Keratinocyte (primary cell): ENCODE measurements at regions not wholly inside any gene's neighbourhood (a gene's known extent, or its start where the extent isn't known, plus 50 kb on each side); places are given as distances from the start of the nearest gene placed in this dataset.
A peak's percentile ranks its signal among the peaks of the same experiment; 100 is the strongest.

Source experiments
- DNase-seq: peaks from one replicate; pipeline ENCODE4 v3.0.0-alpha.2; 2011; ENCODE audit warnings: low read depth, missing footprints, low spot score
- FAIRE-seq: peaks from 2 replicates; lab custom pipeline; 2011; peaks lifted over from hg19 to GRCh38; lab: Jason Lieb, UNC
- H2AFZ ChIP-seq: 2 replicates; pipeline ENCODE4 v1.6.0; 2012; ENCODE audit warnings: low read length, control low read depth, inconsistent platforms; ENCODE audit not compliant: control insufficient read depth
- H3K27ac ChIP-seq: 2 replicates; pipeline ENCODE4 v1.5.1; 2011; ENCODE audit warnings: low read length; ENCODE audit not compliant: control insufficient read depth, insufficient read depth
- H3K27me3 ChIP-seq: 3 replicates; pipeline ENCODE4 v1.6.0; 2011; ENCODE audit warnings: low read length; ENCODE audit not compliant: control insufficient read depth, insufficient read depth; ENCODE audit errors: extremely low read depth
- H3K36me3 ChIP-seq, 2 experiments: 2 replicates in 1 of 2; 3 replicates in 1 of 2; pipeline ENCODE4 v1.5.1; 2011; ENCODE audit warnings: low read length in 2 of 2, mild to moderate bottlenecking in 1 of 2; ENCODE audit not compliant: control insufficient read depth in 2 of 2, insufficient read depth in 2 of 2; ENCODE audit errors: extremely low read depth in 1 of 2
- H3K4me1 ChIP-seq: 3 replicates; pipeline ENCODE4 v1.5.1; 2011; ENCODE audit warnings: low read length; ENCODE audit not compliant: control insufficient read depth, insufficient read depth; ENCODE audit errors: extremely low read depth
- H3K4me2 ChIP-seq: 3 replicates; pipeline ENCODE4 v1.6.0; 2011; ENCODE audit warnings: low read depth, low read length; ENCODE audit not compliant: control insufficient read depth, insufficient read depth; ENCODE audit errors: extremely low read depth
- H3K4me3 ChIP-seq, 3 experiments: fragments of 200-600 bp in 1 of 3; sonication (generic) in 1 of 3; 2 replicates in 2 of 3; 3 replicates in 1 of 3; pipeline ENCODE4 v1.5.1; 2011 to 2016; ENCODE audit warnings: low read length in 3 of 3, mild to moderate bottlenecking in 3 of 3, control low read depth in 2 of 3, inconsistent platforms in 1 of 3, low read depth in 1 of 3, mixed read lengths in 1 of 3, mixed run types in 1 of 3, moderate library complexity in 1 of 3; ENCODE audit not compliant: control insufficient read depth in 2 of 3, insufficient read depth in 2 of 3; ENCODE audit errors: extremely low read depth in 1 of 3
- H3K79me2 ChIP-seq: 2 replicates; pipeline ENCODE4 v1.6.0; 2012; ENCODE audit warnings: low read length; ENCODE audit not compliant: control insufficient read depth, insufficient read depth
- H3K9ac ChIP-seq: 3 replicates; pipeline ENCODE4 v1.6.0; 2011; ENCODE audit warnings: low read length; ENCODE audit not compliant: control insufficient read depth, insufficient read depth; ENCODE audit errors: extremely low read depth
- H3K9me1 ChIP-seq: 3 replicates; pipeline ENCODE4 v1.6.0; 2011; ENCODE audit warnings: low read length; ENCODE audit not compliant: control insufficient read depth, insufficient read depth; ENCODE audit errors: extremely low read depth
- H3K9me3 ChIP-seq: 2 replicates; pipeline ENCODE4 v1.5.1; 2012; ENCODE audit warnings: low read depth, low read length; ENCODE audit not compliant: control insufficient read depth
- H4K20me1 ChIP-seq: 3 replicates; pipeline ENCODE4 v1.6.0; 2011; ENCODE audit warnings: low read length; ENCODE audit not compliant: control insufficient read depth, insufficient read depth; ENCODE audit errors: extremely low read depth
- EZH2 ChIP-seq: IDR thresholded peaks from one replicate; pipeline ENCODE4 v1.6.1; 2012; ENCODE audit warnings: inconsistent platforms, mild to moderate bottlenecking, low read length, moderate library complexity
- dilution Hi-C: fragments of 300-500 bp; cut with MboI; formaldehyde crosslinking; loops from one replicate; pipeline ENCODE4 v1.7.0; 2020; ENCODE audit warnings: low sequenced_read_pairs; ENCODE audit not compliant: extremely low pct_ligation_motif_present
- TF ChIP-seq, protein P1 (sequence below), 3 experiments: IDR thresholded peaks in 1 of 3; conservative IDR thresholded peaks in 1 of 3; optimal IDR thresholded peaks in 1 of 3; 2 replicates in 2 of 3; 3 replicates in 1 of 3; pipeline versions ENCODE3 to v1.5.1; 2011; ENCODE audit warnings: low read length in 3 of 3, mild to moderate bottlenecking in 3 of 3, moderate library complexity in 2 of 3, control low read depth in 1 of 3, inconsistent platforms in 1 of 3; ENCODE audit not compliant: insufficient read depth in 2 of 3; ENCODE audit errors: extremely low read depth in 1 of 3

DNA sequence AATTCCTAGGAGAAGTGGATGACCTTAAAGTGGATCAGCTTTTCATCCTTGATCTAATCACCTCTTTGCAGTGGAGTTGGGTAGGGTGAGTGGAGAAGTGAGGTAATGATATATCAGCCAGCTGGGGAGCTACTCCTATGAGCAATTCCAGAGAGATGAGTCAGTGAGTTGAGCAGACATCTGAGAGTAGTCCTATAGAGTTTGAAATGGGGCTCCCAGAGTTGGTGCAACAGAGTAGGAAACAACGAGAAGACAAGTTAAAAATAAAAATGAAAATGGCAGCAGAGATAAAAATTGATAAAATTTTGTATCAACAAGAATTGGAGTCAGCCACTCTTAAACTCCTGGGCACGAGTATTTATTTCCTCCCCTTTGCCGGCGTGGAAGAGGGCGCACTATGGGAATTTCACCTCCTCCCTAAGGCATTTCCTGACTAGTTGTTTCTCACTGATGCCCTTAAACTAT is 150.8 kb upstream of the DPH6 start:
- Histone ChIP-seq H3K27ac (no peak overlapping the region), H3K4me3 (no peak overlapping the region), H3K36me3 (no peaks in the 10 kb centered on the region), H3K9ac (no peak overlapping the region), H2AFZ (no peak overlapping the region), H3K9me1 (no peaks in the 10 kb centered on the region), H4K20me1 (no peaks in the 10 kb centered on the region), H3K79me2 (no peaks in the 10 kb centered on the region), H3K4me1 (peaks cover 32% of the 10 kb centered on the region), H3K4me2 (peak overlapping the region; percentile 6), H3K27me3 (no peaks in the 10 kb centered on the region), H3K9me3 (no peaks in the 10 kb centered on the region)
- peak; percentile 79 for FAIRE-seq
- TF ChIP-seq, protein P1, sequence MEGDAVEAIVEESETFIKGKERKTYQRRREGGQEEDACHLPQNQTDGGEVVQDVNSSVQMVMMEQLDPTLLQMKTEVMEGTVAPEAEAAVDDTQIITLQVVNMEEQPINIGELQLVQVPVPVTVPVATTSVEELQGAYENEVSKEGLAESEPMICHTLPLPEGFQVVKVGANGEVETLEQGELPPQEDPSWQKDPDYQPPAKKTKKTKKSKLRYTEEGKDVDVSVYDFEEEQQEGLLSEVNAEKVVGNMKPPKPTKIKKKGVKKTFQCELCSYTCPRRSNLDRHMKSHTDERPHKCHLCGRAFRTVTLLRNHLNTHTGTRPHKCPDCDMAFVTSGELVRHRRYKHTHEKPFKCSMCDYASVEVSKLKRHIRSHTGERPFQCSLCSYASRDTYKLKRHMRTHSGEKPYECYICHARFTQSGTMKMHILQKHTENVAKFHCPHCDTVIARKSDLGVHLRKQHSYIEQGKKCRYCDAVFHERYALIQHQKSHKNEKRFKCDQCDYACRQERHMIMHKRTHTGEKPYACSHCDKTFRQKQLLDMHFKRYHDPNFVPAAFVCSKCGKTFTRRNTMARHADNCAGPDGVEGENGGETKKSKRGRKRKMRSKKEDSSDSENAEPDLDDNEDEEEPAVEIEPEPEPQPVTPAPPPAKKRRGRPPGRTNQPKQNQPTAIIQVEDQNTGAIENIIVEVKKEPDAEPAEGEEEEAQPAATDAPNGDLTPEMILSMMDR (optimal IDR thresholded peaks at IDR 0.05 in 1 of 3, IDR thresholded peaks at IDR 0.05 in 1 of 3, conservative IDR thresholded peaks at IDR 0.05 in 1 of 3; ENCODE audit: extremely low read depth in 1 of 3, insufficient read depth in 2 of 3, low read length in 3 of 3) = no peak
- no peak for TF ChIP-seq EZH2
- dilution Hi-C loops = no loop called here
- peak; percentile 67 for DNase-seq

DNA sequence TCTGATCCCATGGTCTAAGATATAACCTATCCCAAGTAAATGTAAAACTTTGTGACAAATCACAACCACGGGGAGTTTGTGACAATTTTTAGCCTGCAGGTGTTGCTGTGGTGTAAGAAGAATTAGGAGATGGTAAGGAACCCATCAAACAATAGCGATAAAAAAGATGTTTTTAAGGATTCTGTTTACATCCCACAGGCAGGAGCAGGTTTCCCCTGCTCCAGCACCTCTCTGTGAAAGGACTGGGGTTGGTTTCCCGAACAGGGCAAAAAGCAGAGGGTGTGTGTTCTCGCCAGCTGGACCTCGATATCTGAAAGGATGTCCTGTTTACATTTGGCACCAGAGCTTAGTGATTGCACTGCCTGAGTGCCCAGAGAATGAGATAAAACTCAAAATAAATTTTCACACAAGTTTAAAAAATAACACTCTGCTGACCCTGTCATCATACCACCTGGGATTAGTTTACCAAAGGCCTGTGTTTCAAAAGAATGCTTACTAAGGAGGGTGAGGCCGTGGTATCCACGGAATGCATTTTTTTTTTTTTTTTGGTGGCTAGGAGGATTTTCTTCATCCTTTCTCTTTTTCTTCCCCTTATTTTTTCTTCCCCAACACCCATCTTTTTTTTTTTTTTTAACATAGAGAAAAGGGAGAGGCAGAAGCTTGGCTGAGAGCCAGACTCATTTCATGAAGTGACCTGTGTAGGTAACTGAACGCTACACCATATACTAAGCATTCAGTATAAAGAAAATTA is 151.8 kb upstream of the DPH6 start:
- Histone ChIP-seq H3K36me3 (no peaks in the 10 kb centered on the region), H3K9me1 (no peaks in the 10 kb centered on the region), H3K27me3 (no peaks in the 10 kb centered on the region), H3K9ac (no peak overlapping the region), H3K4me2 (peak overlapping the region; percentile 6), H3K4me1 (peaks cover 28% of the 10 kb centered on the region), H3K4me3 (no peak overlapping the region), H4K20me1 (no peaks in the 10 kb centered on the region), H3K9me3 (no peaks in the 10 kb centered on the region), H2AFZ (no peak overlapping the region), H3K27ac (peak overlapping the region; percentile 29), H3K79me2 (no peaks in the 10 kb centered on the region)
- DNase-seq (no peak), FAIRE-seq (peak; percentile 9)
- no peak for TF ChIP-seq EZH2
- TF ChIP-seq, protein P1 (optimal IDR thresholded peaks at IDR 0.05 in 1 of 3, IDR thresholded peaks at IDR 0.05 in 1 of 3, conservative IDR thresholded peaks at IDR 0.05 in 1 of 3; ENCODE audit: extremely low read depth in 1 of 3, insufficient read depth in 2 of 3, low read length in 3 of 3) = peak in 2 of 3 experiments; percentile 13 to 23
- dilution Hi-C loops = no loop called here
